ENCODE measurements at regions not wholly inside any gene's neighbourhood (a gene's known extent, or its start where the extent isn't known, plus 50 kb on each side); places are given as distances from the start of the nearest gene placed in this dataset.
"Not testable (repeated sequence)": the region's sequence is repeated elsewhere in the genome, so short reads cannot be mapped to it uniquely, and the experiment has no call there.

DNA sequence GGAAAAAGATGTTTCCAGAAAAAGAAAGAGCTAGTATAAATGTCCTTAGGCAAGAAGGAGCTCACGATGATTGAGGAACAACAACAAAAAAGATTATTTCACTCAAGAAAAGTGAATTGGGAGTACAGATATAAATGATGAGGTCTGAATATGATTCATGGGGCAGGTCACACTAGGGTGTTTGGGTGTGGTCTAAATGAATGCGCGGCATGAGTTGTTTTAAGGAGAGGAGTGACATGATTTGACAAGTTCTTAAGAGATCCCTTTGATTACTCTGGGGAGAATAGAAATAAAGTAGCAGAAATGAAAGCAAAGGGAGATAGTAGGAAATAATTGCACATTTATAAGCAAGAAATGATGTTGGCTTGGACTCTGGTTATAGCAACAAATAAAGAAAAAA, 59.3 kb downstream of the NUTM2D start:
- H3K27me3 Mint-ChIP-seq (ENCODE audit: low read depth): peaks cover 41% of the 10 kb centered on the region
- not testable (repeated sequence) for H3K4me3 Mint-ChIP-seq; H3K27ac Mint-ChIP-seq; H3K4me1 Mint-ChIP-seq; H3K9me3 Mint-ChIP-seq; H3K36me3 Mint-ChIP-seq; DNase-seq (ENCODE audit: low spot score in 2 of 2, unreplicated experiment in 2 of 2)

DNA sequence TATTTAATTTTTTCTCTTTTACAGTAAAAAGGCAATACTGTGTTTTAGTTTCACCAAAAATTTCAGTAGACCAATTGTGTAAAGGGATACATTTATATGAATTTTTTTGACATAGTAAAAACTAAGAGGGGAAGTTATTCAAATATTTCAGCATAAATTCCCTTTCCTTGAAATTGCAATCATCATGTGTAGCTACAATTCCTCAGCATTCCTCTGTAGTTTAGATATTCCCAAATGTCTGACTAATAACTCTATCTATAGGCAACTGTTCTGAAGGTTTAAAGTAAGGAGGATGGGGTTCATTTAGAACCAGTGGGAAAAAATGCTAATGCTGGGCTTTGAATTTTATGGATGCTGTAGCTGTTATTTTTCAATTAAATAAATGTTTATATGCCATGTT, 65.1 kb downstream of the NUTM2D start:
- H3K36me3 Mint-ChIP-seq; H3K9me3 Mint-ChIP-seq; DNase-seq (ENCODE audit: low spot score in 2 of 2, unreplicated experiment in 2 of 2); H3K4me3 Mint-ChIP-seq; H3K4me1 Mint-ChIP-seq; H3K27ac Mint-ChIP-seq: not testable (repeated sequence)
- H3K27me3 Mint-ChIP-seq (ENCODE audit: low read depth): peaks cover 33% of the 10 kb centered on the region

DNA sequence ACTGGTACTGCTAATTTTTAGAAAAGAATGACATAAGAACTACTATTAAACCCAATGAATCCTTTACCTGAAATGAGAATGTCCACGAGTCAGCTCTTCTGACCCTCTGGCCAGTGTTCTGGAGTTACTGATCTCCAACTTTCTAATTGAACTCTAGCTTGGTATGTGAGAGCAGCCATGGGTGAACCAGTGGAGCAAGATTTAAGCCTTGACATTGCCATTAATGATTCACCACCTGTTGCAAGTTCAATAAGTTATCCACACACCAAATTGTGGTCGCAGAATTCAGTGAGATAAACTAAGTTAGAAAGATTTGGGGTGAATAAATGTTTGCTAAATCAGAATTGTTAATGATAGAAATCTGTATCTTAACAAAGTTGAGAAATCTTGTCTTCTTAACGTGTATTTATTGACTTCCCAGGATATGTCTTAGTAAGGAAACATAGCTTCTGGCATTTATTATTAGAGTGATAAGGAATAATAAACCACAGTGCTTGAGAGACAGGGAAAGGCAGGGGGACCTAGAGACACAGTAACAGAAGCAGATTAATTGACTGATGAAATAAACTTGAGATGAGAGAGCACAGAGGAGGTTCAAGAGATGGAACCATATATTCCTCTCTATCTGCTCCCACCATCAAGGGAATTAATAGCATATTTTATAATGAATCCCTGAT, 67.3 kb downstream of the NUTM2D start:
- H3K36me3 Mint-ChIP-seq; H3K9me3 Mint-ChIP-seq; H3K4me1 Mint-ChIP-seq; H3K27ac Mint-ChIP-seq; H3K4me3 Mint-ChIP-seq; DNase-seq (ENCODE audit: low spot score in 2 of 2, unreplicated experiment in 2 of 2): not testable (repeated sequence)
- peaks cover 34% of the 10 kb centered on the region for H3K27me3 Mint-ChIP-seq (ENCODE audit: low read depth)

DNA sequence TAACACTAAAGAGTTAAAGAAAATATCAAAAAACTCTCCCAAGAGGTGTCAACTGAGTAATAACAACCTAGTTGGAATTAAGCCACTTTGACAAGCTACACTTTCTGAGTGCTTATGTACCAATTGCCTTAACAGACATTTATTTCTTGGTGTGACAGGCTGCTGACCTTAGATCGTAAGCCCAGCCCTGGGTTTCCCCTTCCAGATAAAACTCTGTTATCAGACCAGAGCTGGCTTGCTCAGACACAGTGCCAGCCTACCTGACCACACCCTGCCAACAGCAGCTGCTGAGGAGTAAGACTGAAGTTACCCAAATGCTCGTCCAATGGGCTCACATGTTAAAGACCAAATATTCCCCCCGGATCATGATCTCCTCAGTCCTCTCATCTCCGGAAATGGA, 70.9 kb upstream of the MINPP1 start:
- H3K36me3 Mint-ChIP-seq; DNase-seq (ENCODE audit: low spot score in 2 of 2, unreplicated experiment in 2 of 2); H3K4me1 Mint-ChIP-seq; H3K4me3 Mint-ChIP-seq; H3K27me3 Mint-ChIP-seq (ENCODE audit: low read depth); H3K27ac Mint-ChIP-seq; H3K9me3 Mint-ChIP-seq: not testable (repeated sequence)

DNA sequence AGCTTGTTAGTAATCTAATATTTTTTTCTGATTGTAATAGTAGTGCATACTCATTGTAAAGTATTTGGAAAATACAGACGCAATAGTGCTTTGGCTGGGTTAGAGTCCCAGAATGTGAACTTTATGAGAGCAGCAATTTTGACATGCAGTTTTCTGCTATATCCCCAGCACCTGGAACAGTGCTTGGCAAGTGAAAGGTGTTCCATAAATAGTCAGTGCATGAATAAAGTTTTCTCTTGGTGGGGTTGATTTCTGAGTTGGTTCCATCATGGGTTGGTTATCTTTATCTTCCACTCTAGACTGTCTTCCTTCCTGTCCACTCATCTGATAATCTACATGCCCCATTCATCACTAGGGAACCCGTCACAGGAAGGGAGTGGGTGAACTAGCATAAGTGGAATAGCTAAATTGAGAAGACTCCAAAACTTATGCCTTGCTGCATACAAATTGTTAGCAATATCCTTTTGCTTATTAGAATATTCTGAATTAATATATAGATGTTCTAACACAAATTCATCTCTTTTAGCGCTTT, 69.3 kb upstream of the MINPP1 start:
- not testable (repeated sequence) for H3K27me3 Mint-ChIP-seq (ENCODE audit: low read depth); H3K4me1 Mint-ChIP-seq; H3K27ac Mint-ChIP-seq; H3K4me3 Mint-ChIP-seq; H3K36me3 Mint-ChIP-seq; H3K9me3 Mint-ChIP-seq; DNase-seq (ENCODE audit: low spot score in 2 of 2, unreplicated experiment in 2 of 2)

DNA sequence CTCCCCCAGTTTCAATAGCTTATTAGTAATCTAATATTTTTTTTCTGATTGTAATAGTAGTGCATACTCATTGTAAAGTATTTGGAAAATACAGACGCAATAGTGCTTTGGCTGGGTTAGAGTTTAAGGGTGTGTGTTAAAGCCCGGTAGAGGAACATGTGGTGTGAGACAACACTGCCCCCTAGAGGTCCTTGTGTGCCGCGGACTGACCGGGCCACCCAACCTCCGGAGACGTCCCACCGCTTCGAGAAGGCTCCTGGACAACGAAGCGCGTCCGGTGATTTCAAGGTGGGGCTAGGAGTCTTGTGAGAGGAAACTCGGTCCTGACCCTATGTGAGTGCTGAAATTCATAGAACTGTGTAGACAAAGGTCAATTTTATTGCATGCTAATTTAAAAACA, 68.6 kb upstream of the MINPP1 start:
- not testable (repeated sequence) for H3K4me3 Mint-ChIP-seq; H3K9me3 Mint-ChIP-seq; H3K27me3 Mint-ChIP-seq (ENCODE audit: low read depth); H3K4me1 Mint-ChIP-seq; H3K36me3 Mint-ChIP-seq; H3K27ac Mint-ChIP-seq
- TF ChIP-seq, protein P1, sequence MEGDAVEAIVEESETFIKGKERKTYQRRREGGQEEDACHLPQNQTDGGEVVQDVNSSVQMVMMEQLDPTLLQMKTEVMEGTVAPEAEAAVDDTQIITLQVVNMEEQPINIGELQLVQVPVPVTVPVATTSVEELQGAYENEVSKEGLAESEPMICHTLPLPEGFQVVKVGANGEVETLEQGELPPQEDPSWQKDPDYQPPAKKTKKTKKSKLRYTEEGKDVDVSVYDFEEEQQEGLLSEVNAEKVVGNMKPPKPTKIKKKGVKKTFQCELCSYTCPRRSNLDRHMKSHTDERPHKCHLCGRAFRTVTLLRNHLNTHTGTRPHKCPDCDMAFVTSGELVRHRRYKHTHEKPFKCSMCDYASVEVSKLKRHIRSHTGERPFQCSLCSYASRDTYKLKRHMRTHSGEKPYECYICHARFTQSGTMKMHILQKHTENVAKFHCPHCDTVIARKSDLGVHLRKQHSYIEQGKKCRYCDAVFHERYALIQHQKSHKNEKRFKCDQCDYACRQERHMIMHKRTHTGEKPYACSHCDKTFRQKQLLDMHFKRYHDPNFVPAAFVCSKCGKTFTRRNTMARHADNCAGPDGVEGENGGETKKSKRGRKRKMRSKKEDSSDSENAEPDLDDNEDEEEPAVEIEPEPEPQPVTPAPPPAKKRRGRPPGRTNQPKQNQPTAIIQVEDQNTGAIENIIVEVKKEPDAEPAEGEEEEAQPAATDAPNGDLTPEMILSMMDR (IDR thresholded peaks at IDR 0.05; ENCODE audit: unreplicated experiment): peak; percentile 22
- peak in 1 of 2 experiments; percentile 47 for DNase-seq (ENCODE audit: low spot score in 2 of 2, unreplicated experiment in 2 of 2)

DNA sequence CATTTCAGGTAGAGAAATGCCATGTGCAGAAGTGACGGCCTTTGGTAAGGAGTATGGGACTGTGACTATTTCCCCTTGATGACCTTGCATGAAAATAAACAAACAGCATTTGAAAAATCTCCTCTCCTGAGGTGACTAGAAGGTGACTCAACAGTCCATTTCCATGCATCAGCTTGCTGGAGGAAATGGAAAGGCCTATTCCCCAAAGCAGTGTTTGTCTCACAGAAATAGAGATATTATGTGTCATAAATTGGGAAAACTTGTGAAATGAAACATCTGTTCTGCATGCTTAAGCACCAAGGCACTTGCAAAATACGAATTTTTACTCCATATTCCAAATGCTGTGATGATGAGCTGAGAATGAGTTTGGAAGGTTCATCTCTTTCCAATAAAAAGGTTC, 67.2 kb upstream of the MINPP1 start:
- H3K27me3 Mint-ChIP-seq (ENCODE audit: low read depth); H3K4me3 Mint-ChIP-seq; H3K4me1 Mint-ChIP-seq; H3K36me3 Mint-ChIP-seq; H3K9me3 Mint-ChIP-seq; H3K27ac Mint-ChIP-seq; DNase-seq (ENCODE audit: low spot score in 2 of 2, unreplicated experiment in 2 of 2): not testable (repeated sequence)
